ENCODE measurements at regions not wholly inside any gene's neighbourhood (a gene's known extent, or its start where the extent isn't known, plus 50 kb on each side); places are given as distances from the start of the nearest gene placed in this dataset.

- Mint-ChIP-seq H3K4me1 (no peaks in the 10 kb centered on the region; the same call in 1 of the 3 replicates), H3K4me3 (no peak overlapping the region), H3K36me3 (ENCODE audit: low read depth) (no peaks in the 10 kb centered on the region), H3K27me3 (ENCODE audit: insufficient read depth, low read depth, poor library complexity) (peaks cover 1% of the 10 kb centered on the region), H3K27ac (no peak overlapping the region), H3K9me3 (no peaks in the 10 kb centered on the region)
- no peaks in the 10 kb centered on the region for H3K36me3 ChIP-seq (ENCODE audit: insufficient read depth)
- no peak overlapping the region for H3K4me2 ChIP-seq
- no peak for DNase-seq (ENCODE audit: low spot score)
- TF ChIP-seq CTCF (conservative IDR thresholded peaks at IDR 0.05; ENCODE audit: low read depth in 2 of 2), result no peak
- TF ChIP-seq EZH2phosphoT487 (IDR thresholded peaks at IDR 0.05; ENCODE audit: unreplicated experiment), result no peak
- TF ChIP-seq ZNF114 (CRISPR knock-in tag; IDR thresholded peaks at IDR 0.05), result no peak
- TF ChIP-seq CREB1 (CRISPR knock-in tag; IDR thresholded peaks at IDR 0.05; ENCODE audit: low read depth), result no peak
- no peak for TF ChIP-seq NANOG (IDR thresholded peaks at IDR 0.05; ENCODE audit: borderline replicate concordance)
- no peak for TF ChIP-seq REST (IDR thresholded peaks at IDR 0.05; ENCODE audit: unreplicated experiment)
- no peak overlapping the region for H3K27ac ChIP-seq (ENCODE audit: low read depth)
- no peak for ATAC-seq
- peaks cover 21% of the 10 kb centered on the region; the same call in 1 of the 2 replicates for H3K9me2 ChIP-seq (ENCODE audit: insufficient read depth)
- H3K79me2 ChIP-seq (replicated peaks; ENCODE audit: insufficient read depth), result no peaks in the 10 kb centered on the region
- H2AFZ ChIP-seq, result no peak overlapping the region
- no peak overlapping the region for H3K4me3 ChIP-seq
- H3K4me1 ChIP-seq (ENCODE audit: insufficient read depth), result 0 out of 2 replicates have a peak, but pooled peaks cover 6% of the 10 kb centered on the region
- no peaks in the 10 kb centered on the region for H3K27me3 ChIP-seq (ENCODE audit: insufficient read depth)
- H3F3A ChIP-seq (replicated peaks; ENCODE audit: low read depth), result no peaks in the 10 kb centered on the region
- H4K20me1 ChIP-seq (replicated peaks; ENCODE audit: insufficient read depth), result no peaks in the 10 kb centered on the region
These were observed 414.8 kb downstream of the GADD45G start for GRCh38 chr9:90019626-90020025.

GRCh38 chr9:90020276-90020871 is 415.6 kb downstream of the GADD45G start:
- Histone ChIP-seq H3K27me3 (ENCODE audit: insufficient read depth) (no peaks in the 10 kb centered on the region), H3K79me2 (replicated peaks; ENCODE audit: insufficient read depth) (no peaks in the 10 kb centered on the region), H3K4me2 (no peak overlapping the region), H3K4me1 (ENCODE audit: insufficient read depth) (0 out of 2 replicates have a peak, but pooled peaks cover 6% of the 10 kb centered on the region), H4K20me1 (replicated peaks; ENCODE audit: insufficient read depth) (no peaks in the 10 kb centered on the region), H2AFZ (no peak overlapping the region), H3K9me2 (ENCODE audit: insufficient read depth) (peaks cover 21% of the 10 kb centered on the region; the same call in 1 of the 2 replicates), H3K36me3 (ENCODE audit: insufficient read depth) (no peaks in the 10 kb centered on the region), H3F3A (replicated peaks; ENCODE audit: low read depth) (no peaks in the 10 kb centered on the region), H3K4me3 (no peak overlapping the region), H3K27ac (ENCODE audit: low read depth) (no peak overlapping the region)
- no peak for DNase-seq (ENCODE audit: low spot score)
- H3K36me3 Mint-ChIP-seq (ENCODE audit: low read depth), result no peaks in the 10 kb centered on the region
- peaks cover 4% of the 10 kb centered on the region for H3K27me3 Mint-ChIP-seq (ENCODE audit: insufficient read depth, low read depth, poor library complexity)
- H3K4me1 Mint-ChIP-seq, result peaks cover 2% of the 10 kb centered on the region; the same call in 2 of the 3 replicates
- H3K4me3 Mint-ChIP-seq, result no peak overlapping the region
- no peak for ATAC-seq
- H3K27ac Mint-ChIP-seq, result no peak overlapping the region
- no peaks in the 10 kb centered on the region for H3K9me3 Mint-ChIP-seq
- TF ChIP-seq REST (IDR thresholded peaks at IDR 0.05; ENCODE audit: unreplicated experiment) (no peak), EZH2phosphoT487 (IDR thresholded peaks at IDR 0.05; ENCODE audit: unreplicated experiment) (no peak), POLR2AphosphoS5 (IDR thresholded peaks at IDR 0.05; ENCODE audit: low read depth) (no peak), STAT1 (IDR thresholded peaks at IDR 0.05; ENCODE audit: unreplicated experiment) (no peak), ZNF331 (CRISPR knock-in tag; IDR thresholded peaks at IDR 0.05; ENCODE audit: low read depth) (no peak), NANOG (IDR thresholded peaks at IDR 0.05; ENCODE audit: borderline replicate concordance) (no peak), JUNB (IDR thresholded peaks at IDR 0.05; ENCODE audit: unreplicated experiment) (no peak), CTCF (conservative IDR thresholded peaks at IDR 0.05; ENCODE audit: low read depth in 2 of 2) (no peak), ETS1 (IDR thresholded peaks at IDR 0.05) (no peak), ZNF114 (CRISPR knock-in tag; IDR thresholded peaks at IDR 0.05) (no peak)

Data from GM23338 (cell line).